Esophagus squamous epithelium (tissue), 4 donors: ENCODE measurements at regions not wholly inside any gene's neighbourhood (a gene's known extent, or its start where the extent isn't known, plus 50 kb on each side); places are given as distances from the start of the nearest gene placed in this dataset.

Experiments
- CTCF ChIP-seq, 6 experiments: fragments of 450-650 bp in 4 of 6; fragments of 200-600 bp in 2 of 6; sonication (generic) in 2 of 6; IDR thresholded peaks; one replicate each; pipeline ENCODE4 v1.5.1; 2016 to 2019; ENCODE audit warnings: antibody characterized with exemption in 6 of 6, mild to moderate bottlenecking in 4 of 6, moderate library complexity in 4 of 6
- POLR2A ChIP-seq, 4 donors: fragments of 450-650 bp; IDR thresholded peaks; one replicate each; pipeline ENCODE4 v1.6.1; 2017; ENCODE audit warnings: antibody characterized with exemption in 4 of 4, mild to moderate bottlenecking in 4 of 4, moderate library complexity in 3 of 4

DNA sequence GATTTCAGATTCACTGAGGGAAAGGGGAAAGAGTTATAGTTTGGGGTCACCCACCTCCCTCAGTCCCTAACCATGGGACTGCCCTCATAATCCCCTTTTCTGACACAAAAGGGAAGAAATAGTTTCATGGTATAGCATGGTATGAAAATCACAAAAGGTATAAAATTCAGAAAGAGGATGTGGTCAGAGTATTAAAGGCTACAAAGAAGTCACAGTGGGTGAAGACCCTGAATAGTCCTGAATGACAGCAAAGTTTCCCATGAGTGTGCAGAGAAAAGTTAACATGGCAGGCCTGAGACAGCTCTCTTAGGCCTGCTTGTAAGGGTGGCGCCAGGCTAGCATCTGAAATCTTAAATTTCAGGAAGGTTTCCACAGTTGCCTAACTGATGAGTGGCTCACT lies 290.6 kb upstream of the ZNF608 start:
- TF ChIP-seq CTCF (IDR thresholded peaks at IDR 0.05) (no peak), POLR2A (IDR thresholded peaks at IDR 0.05) (no peak)
